GM12873 (cell line): ENCODE measurements at regions not wholly inside any gene's neighbourhood (a gene's known extent, or its start where the extent isn't known, plus 50 kb on each side); places are given as distances from the start of the nearest gene placed in this dataset.

Source experiments
- TF ChIP-seq, protein P1 (sequence below): IDR thresholded peaks from 2 replicates; pipeline ENCODE4 v1.5.1; 2012; ENCODE audit warnings: low read depth, mild to moderate bottlenecking, moderate library complexity, low read length, control low read depth; ENCODE audit not compliant: insufficient read depth; ENCODE audit errors: missing control alignments

GRCh38 chr7:12826079-12826478 lies 138.6 kb downstream of the ARL4A start:
- TF ChIP-seq, protein P1, sequence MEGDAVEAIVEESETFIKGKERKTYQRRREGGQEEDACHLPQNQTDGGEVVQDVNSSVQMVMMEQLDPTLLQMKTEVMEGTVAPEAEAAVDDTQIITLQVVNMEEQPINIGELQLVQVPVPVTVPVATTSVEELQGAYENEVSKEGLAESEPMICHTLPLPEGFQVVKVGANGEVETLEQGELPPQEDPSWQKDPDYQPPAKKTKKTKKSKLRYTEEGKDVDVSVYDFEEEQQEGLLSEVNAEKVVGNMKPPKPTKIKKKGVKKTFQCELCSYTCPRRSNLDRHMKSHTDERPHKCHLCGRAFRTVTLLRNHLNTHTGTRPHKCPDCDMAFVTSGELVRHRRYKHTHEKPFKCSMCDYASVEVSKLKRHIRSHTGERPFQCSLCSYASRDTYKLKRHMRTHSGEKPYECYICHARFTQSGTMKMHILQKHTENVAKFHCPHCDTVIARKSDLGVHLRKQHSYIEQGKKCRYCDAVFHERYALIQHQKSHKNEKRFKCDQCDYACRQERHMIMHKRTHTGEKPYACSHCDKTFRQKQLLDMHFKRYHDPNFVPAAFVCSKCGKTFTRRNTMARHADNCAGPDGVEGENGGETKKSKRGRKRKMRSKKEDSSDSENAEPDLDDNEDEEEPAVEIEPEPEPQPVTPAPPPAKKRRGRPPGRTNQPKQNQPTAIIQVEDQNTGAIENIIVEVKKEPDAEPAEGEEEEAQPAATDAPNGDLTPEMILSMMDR = no peak

GRCh38 chr7:12827219-12827821 lies 139.9 kb downstream of the ARL4A start:
- TF ChIP-seq, protein P1 = no peak

DNA sequence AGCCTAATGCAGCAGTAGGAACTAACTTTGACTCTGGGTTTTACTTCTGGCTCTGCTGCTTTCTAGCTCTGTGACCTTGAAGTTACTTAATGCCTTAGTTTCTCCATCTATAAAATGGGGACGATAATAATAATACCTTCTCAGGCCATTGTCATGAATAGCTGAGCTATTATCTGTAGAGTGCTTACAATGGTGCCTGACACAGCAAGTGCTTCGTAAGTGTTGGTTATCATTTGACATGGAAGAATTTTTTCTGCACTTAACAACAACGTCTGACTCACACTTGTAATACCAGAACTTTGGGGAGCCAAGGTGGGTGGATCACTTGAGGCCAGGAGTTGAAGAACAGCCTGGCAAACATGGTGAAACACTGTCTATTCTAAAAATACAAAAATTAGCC lies 140.5 kb downstream of the ARL4A start:
- TF ChIP-seq, protein P1 = no peak

DNA sequence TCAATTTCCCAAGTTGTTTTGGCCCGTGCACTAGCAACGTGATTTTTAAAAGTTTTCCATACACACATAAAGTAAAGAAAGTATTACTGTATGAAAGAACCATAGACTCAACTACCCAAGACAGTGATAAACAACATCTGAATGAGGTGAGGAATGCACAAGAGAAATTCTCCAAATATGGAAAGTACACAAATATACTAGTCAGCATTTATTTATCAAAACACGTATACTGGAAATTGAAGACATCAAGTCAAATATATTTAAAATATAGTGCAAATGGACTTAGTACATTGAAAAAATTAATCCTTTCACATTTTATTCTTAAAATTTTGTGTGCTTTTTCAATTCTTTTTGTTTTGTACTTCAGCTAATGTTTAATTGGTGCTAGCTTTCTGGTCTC lies 143.6 kb downstream of the ARL4A start:
- TF ChIP-seq, protein P1 = no peak

- TF ChIP-seq, protein P1 = no peak
Observed at GRCh38 chr7:12833829-12834228, 146.4 kb downstream of the ARL4A start.

GRCh38 chr7:12834782-12835181 lies 147.3 kb downstream of the ARL4A start:
- TF ChIP-seq, protein P1 = no peak

GRCh38 chr7:12839508-12840153 lies 152.2 kb downstream of the ARL4A start:
- TF ChIP-seq, protein P1 = no peak
